Fibroblast of skin of left quadriceps (primary cell): ENCODE measurements at regions not wholly inside any gene's neighbourhood (a gene's known extent, or its start where the extent isn't known, plus 50 kb on each side); places are given as distances from the start of the nearest gene placed in this dataset.
A peak's percentile ranks its signal among the peaks of the same experiment; 100 is the strongest.

Experiments used
- DNase-seq, 2 experiments: peaks; one replicate each; pipeline ENCODE4 v3.0.0-alpha.2; 2013; ENCODE audit warnings: low read depth in 2 of 2

- DNase-seq = peak; percentile 84 to 85
Observed at GRCh38 chr5:73374520-73375190, 73.9 kb downstream of the FOXD1 start.

GRCh38 chr5:73373814-73374510 lies 74.6 kb downstream of the FOXD1 start:
- peak in 1 of 2 experiments; percentile 59 for DNase-seq

GRCh38 chr5:73370640-73371583 lies 77.7 kb downstream of the FOXD1 start:
- DNase-seq = peak; percentile 88

- no peak for DNase-seq
Observed at GRCh38 chr5:73370095-73370494, 78.5 kb downstream of the FOXD1 start.

- DNase-seq = no peak
Observed at GRCh38 chr5:73369278-73369677, 79.3 kb downstream of the FOXD1 start.

GRCh38 chr5:73367650-73368049 lies 80.9 kb downstream of the FOXD1 start:
- no peak for DNase-seq

- no peak for DNase-seq
Observed at GRCh38 chr5:73365990-73366667, 82.4 kb downstream of the FOXD1 start.

GRCh38 chr5:73365301-73365853 lies 83.2 kb downstream of the FOXD1 start:
- peak; percentile 73 to 78 for DNase-seq

- DNase-seq = peak; percentile 95
Observed at GRCh38 chr5:73363911-73364730, 84.5 kb downstream of the FOXD1 start.

- DNase-seq = no peak
Observed at GRCh38 chr5:73359395-73359794, 89.2 kb downstream of the FOXD1 start.

- no peak for DNase-seq
Observed at GRCh38 chr5:73358366-73358765, 90.2 kb downstream of the FOXD1 start.

- DNase-seq = no peak
Observed at GRCh38 chr5:73357576-73357975, 91.0 kb downstream of the FOXD1 start.

GRCh38 chr5:73355108-73355507 lies 93.5 kb downstream of the FOXD1 start:
- DNase-seq = no peak

- DNase-seq = peak; percentile 62 to 68
Observed at GRCh38 chr5:73354406-73354805, 94.2 kb downstream of the FOXD1 start.

- DNase-seq = no peak
Observed at GRCh38 chr5:73352649-73353230, 95.8 kb downstream of the FOXD1 start.

- DNase-seq = no peak
Observed at GRCh38 chr5:73352243-73352642, 96.3 kb downstream of the FOXD1 start.

- no peak for DNase-seq
Observed at GRCh38 chr5:73351593-73351992, 97.0 kb downstream of the FOXD1 start.

GRCh38 chr5:73346878-73347408 lies 101.6 kb downstream of the FOXD1 start:
- DNase-seq = no peak

- DNase-seq = no peak
Observed at GRCh38 chr5:73344835-73345234, 103.7 kb downstream of the FOXD1 start.

- no peak for DNase-seq
Observed at GRCh38 chr5:73339711-73340110, 108.9 kb downstream of the FOXD1 start.
